ELF-1 (cell line): ENCODE measurements at regions not wholly inside any gene's neighbourhood (a gene's known extent, or its start where the extent isn't known, plus 50 kb on each side); places are given as distances from the start of the nearest gene placed in this dataset.
A peak's percentile ranks its signal among the peaks of the same experiment; 100 is the strongest.

ENCODE experiments used
- DNase-seq: peaks from one replicate; pipeline ENCODE4 v3.0.0-alpha.2; 2016; ENCODE audit warnings: low read depth, low spot score

DNA sequence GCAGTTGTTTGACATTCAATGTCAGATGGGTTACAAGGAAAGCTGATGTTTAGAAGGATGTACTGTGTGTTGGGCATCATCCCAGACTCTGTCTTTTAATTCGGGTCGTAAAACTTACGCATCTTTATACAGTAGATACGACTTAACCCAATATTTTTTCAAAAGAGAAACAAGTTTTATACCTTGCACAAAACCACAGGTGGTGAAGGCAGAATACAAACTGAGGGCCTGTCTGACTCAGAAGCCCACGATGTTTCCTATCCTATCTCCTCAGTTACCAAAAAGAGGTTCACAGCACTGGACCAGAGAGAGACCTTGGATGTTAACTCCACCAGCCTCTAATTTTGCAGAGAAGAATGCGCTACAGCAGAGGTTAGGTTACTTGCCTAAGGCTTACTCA lies 477.0 kb downstream of the FOXO1 start:
- DNase-seq: no peak

- peak; percentile 62 for DNase-seq
Measured at GRCh38 chr13:40189898-40190630, 476.4 kb downstream of the FOXO1 start.

DNA sequence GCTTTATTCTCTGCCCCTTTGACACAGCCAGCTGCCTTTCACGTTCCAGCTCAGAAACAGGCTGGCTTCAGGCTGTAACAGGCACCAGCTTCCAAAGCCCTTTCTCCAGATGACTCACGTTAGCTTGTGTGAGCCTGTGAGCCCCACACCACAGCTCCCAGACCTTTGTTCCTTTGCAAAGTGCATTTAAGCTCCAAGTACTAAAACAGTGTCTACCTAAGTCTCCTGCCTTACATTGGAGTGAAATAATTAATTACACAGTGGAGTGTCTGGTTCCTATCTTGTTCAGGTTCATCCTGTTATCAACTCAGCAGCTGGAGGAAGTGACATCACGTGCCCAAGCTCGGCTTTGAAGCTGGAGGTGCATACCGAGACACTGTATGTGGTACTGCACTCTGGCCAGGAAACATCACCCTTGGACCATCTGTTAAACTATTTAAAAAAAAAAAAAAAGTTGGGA lies 475.8 kb downstream of the FOXO1 start:
- DNase-seq: peak; percentile 68

DNA sequence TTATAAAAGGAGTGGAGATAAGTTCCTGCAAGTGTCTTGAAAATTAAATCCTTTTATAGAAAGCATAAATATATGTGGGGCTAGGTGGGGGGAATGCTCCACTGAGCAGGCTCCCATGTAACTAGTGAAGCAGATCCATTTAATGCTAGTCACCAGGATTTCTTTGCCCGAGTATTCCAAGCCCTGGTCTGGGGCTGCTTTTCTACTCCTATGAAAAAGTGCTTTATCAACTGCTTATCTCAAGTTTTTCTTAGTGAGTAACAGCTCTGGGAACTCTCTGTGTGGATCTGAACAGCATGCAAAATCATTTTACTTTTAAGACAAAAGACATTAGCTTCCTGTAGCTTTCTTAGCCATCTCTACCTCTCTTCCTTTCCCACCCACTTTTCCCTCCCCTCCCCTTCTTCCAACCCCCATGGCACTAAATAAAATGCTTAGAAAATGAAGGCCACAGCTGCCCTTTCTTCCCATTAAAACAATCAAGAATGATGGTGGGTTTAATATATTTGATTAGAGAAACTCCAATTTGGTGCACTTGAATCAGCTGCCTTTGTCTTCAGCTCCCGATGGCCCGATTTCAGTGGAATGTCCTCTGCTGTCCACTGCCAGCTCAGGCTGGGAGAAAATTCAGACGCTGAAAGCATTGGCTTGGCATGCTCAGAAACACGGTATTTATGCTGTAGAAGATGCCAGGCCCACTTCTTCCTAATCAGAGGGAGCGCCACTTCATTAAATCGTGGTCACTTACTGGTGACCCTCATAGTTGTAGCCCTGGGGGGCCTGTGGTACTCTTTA lies 475.1 kb downstream of the FOXO1 start:
- no peak for DNase-seq

DNA sequence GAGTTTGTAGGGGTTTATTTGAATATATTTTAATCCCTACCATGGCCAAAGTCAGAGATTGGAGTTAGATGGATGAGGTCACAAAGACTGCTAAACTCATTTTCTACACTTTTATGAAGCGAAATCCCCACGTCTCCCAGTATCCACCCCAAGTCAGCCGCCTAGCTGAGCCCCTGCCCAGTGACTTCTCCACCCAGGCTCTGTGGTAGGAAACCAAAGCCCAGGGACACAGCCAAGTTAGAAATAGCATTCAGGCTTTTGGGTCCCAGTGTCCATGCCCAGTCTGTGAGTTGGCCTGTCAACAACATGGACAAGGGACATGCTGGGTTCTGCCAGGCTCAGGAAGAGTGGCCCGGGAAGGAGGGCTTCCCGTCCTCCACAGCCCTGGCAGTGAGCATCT lies 474.0 kb downstream of the FOXO1 start:
- no peak for DNase-seq

DNA sequence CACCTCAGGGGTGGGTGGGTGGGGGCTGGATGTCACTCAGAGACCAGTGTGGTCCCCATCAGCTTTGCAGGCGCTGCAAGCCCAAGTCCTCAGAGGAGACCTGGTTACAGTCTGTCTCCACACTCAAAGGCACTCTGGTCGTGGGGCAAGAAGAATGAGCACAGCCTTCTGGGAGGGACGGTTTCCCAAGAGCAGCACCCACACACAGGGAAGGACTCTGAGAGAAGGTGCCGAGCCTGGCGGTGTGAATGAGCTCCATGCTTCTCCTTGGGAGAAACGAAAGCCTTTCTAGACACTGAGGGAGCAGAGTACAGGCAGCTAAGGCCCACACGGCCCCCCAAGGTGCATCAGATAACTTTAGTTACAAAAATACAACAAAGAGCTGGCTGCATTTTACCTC lies 473.6 kb downstream of the FOXO1 start:
- DNase-seq: no peak

DNA sequence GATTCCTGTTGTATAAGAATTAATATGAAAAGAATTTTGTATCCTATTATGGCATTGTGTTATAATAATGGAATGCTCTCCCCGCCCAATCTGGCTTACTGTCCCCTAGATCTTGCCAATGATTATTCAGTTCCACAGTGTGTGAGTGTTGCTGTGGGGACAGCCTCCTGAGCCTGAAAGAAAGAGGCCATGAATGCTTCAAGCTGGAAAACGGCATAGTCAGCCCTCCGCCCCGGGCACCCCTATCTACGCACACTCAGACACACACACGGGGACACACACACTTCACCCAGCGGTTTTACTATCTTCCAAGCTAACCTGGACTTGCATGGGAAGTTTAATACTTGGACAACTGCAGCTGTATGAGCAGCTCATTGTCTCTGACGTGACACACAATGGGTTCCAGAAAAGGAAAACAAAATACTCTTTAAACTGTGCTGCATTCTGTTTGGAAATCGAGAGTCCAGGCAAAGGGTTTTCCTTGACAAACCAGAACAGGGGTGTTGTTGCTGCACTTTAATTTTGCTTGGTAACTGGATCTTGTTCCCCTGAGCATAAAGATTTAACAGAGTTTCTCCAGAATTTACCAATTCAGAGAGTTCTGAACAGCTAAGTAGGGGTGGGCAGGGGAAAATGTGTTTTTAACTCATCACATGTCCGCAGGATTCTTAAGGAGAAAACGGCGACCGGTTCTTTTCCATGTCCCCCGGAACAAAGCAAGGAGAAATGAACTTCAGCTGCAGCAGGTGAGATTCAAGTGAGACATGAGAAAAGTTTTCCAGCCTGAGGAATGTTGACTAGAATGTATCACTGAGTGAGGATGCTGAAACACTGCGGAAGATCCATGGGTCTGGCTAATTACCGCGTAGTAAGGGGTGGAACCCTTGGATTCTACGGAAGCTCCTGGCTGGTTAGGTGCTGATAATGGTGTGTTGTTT lies 472.9 kb downstream of the FOXO1 start:
- no peak for DNase-seq

DNA sequence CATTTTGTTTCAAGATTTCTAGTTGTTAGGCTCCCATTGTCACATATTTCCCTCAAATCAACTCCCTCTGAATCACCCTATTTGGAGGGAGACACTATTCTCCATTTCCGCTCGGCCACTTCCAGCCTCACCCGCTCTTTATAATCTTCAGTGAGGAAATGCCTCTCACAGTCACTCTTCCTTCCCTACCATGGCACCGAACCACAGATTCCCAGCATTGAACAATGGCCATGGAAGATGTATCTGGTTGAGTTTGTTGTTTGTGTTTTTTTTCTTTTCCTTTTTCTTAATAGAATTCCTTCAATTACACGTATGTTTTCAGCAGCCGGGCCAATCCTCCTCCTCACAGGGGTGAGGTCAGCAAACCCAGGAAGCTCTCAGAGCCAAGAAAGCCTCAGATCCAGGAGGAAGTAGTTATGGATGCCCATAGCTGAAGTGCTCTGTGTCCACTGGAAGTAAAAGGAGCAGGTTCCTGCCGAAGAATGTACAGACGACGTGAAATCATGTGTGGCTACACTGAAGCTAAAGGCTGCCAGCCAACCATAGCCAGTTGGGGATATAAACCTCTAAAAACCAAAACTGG lies 472.1 kb downstream of the FOXO1 start:
- no peak for DNase-seq

GRCh38 chr13:40197049-40197448 lies 469.4 kb downstream of the FOXO1 start:
- no peak for DNase-seq

DNA sequence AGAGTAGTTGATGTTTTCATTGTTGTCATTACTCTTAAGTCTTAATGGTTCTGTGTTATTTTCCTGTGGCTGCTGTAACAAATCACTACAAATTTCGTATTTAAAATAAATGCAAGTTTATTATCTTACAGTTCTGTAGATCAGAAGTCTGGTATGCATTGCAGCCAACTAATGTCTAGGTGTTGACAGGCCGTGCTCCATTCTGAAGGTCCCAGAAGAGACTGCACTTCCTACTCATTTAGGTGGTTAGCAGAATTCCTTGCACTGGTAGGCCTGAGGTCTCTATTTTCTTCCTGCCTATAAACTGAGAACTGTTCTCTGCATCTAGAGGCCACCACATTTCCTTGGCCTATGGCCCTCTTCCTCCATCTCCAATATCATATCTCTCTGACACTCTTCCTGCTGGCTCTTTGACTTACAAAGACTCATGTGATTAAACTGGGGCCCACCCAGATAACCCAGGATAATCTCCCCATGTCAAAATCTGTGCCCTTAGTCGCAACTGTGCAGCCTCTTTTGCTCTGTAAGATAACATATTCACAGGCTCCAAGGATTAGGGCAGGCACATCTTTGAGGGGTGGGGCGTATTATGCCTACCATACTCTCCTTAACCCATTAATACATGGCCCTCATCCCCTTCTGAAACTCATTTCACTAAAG lies 468.4 kb downstream of the FOXO1 start:
- no peak for DNase-seq

- DNase-seq: no peak
Measured at GRCh38 chr13:40200273-40200978, 466.0 kb downstream of the FOXO1 start.

- no peak for DNase-seq
Measured at GRCh38 chr13:40204246-40204645, 462.2 kb downstream of the FOXO1 start.

DNA sequence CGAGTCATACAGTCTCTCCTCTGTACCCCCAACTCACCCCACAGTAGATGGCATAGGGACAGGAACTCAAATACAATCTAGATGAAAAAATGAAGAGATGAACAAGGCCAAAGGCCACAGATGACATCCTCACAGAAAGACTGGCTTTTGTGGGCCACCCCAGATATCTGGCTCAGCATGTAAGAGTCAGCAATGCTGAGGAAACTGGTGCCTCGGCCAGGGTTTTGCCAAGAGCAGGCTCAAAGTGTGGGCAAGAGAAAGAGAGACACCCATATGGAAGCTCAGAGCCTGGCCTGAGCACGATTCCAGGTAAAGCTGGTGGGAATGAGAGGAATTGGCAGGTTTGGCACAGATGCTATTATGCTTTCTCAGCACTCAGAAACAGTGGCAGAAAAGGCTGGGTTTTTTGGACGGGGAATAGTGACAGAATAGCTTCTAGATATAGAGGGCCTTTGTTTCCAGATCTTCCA lies 460.6 kb downstream of the FOXO1 start:
- no peak for DNase-seq

DNA sequence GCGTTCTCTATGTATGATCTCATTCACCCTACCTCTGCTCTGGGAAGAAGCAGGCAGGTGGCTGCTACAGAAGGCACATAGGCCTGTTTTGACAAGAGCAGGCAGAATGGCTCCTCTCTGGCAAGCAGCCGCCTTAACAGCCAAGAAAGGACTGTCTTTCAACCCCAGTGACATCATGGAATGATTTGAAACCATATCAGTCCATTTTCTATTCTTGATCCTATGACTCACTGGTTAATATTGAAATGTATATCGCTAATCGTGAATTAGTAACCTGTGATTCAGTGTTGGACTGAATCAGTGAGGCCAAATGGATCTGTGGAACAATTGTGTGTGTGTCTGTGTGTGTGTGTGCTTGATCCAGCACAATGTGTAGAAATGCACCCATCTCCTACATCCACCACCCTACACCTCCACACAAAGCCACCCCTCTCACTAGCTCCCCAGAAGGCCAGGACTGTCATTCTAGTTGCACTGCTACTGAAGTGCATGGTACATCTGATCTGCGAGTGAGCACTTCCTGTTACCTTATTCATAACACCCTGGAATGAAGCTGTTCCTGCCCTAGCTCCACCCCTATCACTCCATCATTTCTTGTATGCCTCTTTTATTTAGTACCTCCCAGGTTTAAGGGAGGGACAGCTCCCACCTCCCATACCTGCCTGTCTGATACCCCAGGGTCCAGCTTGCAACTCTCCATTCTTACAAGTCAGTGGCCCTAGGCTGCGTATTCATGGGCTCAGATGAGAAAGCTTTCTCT lies 460.0 kb downstream of the FOXO1 start:
- no peak for DNase-seq

GRCh38 chr13:40207001-40207478 lies 459.4 kb downstream of the FOXO1 start:
- DNase-seq: no peak

DNA sequence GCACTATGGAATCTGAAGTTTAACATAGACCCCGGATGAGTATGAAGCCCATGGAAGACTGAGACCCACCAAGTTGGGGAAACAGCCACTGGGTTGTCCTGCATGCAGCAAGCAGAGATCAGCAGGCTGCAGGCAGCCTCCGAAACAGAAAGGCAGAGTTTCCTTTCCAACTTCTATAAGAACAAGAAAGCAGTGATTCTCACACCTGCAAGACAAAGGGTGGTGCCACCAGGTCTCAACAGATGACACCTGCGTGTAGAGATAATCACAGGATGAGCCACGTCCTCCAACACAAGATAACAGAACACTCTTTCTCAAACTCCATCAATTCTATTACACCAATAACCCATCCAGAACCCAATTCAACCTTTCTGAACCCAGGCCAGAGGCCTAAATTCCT lies 457.9 kb downstream of the FOXO1 start:
- DNase-seq: no peak

- DNase-seq: no peak
Measured at GRCh38 chr13:40210865-40211585, 455.4 kb downstream of the FOXO1 start.

- DNase-seq: no peak
Measured at GRCh38 chr13:40211586-40211968, 454.9 kb downstream of the FOXO1 start.

DNA sequence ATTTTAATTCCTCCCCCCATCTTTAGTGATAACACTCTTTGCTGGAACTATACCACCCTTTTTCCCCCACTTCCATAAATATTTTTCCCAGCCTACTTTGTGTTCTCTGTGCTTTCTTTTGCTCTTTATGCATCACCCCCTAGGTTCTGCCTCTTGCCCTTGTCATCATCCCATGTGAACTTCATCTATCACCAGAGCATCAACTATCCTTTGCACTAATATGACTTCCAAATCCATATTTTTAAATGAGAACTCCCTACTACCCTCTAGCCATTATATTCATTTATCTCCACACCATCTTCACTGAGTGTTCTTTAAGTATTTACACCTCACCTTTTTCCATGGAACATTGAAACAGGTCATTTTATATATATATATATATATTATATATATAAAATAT lies 452.7 kb downstream of the FOXO1 start:
- no peak for DNase-seq
